HG03175 (cell line): ENCODE measurements at regions not wholly inside any gene's neighbourhood (a gene's known extent, or its start where the extent isn't known, plus 50 kb on each side); places are given as distances from the start of the nearest gene placed in this dataset.

ENCODE experiments used
- ATAC-seq: cut with Tn5 transposase; IDR thresholded peaks from one replicate; pipeline ENCODE4 v1.9.1; 2021; ENCODE audit warnings: mild to moderate bottlenecking, moderate library complexity; ENCODE audit not compliant: unreplicated experiment

- ATAC-seq, result no peak
These were observed 79.1 kb downstream of the ZNF365 start for GRCh38 chr10:62453274-62453673.

- ATAC-seq, result no peak
These were observed 80.7 kb downstream of the ZNF365 start for GRCh38 chr10:62454687-62455397.

DNA sequence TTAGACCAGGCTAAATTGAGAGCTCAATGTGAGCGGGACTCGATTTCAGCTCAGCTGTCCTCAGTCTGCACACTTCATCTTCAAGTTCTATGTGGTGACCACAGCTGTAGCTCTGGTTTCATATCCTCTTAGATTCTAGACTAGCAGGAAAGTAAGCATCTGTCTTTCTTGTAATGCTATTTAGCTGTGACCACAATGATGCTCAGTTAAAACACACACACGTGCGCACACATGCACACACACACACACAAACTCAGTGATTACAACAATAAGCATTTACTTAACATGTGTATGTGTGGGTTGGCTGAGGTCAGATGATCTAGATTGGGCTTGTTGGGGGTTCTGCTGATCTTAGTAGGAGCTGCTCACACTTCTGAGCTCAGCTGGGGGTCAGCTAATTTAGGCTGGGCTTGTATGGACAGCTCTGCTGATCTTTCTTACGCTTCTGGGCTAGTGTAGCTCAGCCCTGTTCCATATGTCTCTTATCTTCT lies 82.5 kb downstream of the ZNF365 start:
- ATAC-seq, result peak; percentile 99

GRCh38 chr10:62457196-62457595 lies 83.0 kb downstream of the ZNF365 start:
- ATAC-seq, result no peak

DNA sequence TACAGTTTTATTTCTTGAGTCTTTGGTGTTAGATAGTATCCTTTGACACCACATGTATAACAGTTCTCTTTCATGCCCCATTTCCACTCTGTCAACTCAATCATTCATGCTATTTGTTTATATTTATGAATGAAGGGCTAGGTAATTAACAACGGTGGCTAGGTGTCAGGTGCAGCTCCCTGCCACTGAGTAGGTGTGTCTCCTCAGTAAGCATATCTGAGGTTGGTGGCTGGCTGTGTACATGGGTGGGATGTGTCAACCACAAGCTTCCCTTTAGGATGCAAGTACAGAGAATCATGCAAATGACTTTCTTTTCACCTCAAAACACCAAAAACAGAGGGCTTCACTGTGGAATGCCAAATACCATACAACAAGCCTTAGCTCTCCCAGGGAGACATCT lies 83.4 kb downstream of the ZNF365 start:
- no peak for ATAC-seq

DNA sequence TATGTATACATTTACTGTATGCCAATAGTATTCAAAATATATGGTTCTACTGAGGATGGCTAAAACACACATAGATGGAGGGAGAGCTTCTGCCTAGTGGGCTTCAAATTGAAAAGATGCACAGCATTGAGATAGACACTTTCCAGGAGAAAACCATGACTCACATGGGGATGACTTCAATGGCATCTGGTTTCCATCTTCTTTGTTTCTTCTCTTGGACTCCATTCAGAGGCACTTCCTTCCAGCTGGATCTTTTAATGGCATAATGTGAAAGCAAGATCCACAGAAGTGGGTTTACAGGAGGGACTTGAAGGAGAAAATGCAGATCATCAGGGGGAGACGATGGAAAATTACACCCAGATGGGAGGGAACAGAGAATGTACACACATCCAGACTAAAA lies 84.9 kb downstream of the ZNF365 start:
- ATAC-seq, result no peak

- no peak for ATAC-seq
These were observed 85.3 kb downstream of the ZNF365 start for GRCh38 chr10:62459500-62459899.

DNA sequence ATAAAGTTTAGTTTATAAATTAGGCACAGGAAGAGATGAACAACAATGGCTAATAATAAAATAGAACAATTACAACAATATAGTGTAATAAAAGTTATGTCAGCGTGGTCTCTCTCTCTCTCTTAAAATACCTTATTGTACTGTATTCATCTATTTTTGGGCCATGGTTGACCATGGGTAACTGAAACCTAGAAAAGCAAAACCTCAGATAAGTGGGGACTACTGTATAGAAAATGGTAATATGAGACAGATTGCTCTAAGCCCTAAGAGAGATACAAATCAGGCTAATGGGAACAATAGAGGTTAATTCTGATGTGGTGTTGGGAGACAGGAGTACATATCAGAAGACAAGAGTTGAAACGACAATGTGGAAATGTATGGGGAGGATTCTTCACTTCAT lies 86.2 kb downstream of the ZNF365 start:
- peak; percentile 21 for ATAC-seq

DNA sequence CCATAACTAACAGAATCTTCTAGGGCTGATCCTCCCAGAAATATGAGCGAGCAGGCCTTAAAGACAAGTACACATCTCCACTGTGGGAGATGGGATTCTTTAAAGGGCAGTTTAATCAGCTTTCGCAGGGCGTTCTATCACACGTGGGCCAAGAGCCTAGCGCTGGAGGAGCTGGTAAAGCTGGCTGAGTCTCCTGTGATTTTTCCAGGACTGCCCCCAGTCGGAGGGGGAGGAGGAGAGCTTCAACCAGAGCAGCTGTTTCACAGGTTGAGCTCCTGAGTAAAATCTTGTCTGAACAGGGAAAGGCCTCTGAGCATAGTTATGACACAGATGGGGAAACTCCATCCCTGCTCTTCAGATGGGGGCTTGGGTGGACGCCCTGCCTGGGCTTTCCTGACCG lies 87.0 kb downstream of the ZNF365 start:
- ATAC-seq, result no peak

GRCh38 chr10:62462461-62462860 lies 88.3 kb downstream of the ZNF365 start:
- no peak for ATAC-seq

DNA sequence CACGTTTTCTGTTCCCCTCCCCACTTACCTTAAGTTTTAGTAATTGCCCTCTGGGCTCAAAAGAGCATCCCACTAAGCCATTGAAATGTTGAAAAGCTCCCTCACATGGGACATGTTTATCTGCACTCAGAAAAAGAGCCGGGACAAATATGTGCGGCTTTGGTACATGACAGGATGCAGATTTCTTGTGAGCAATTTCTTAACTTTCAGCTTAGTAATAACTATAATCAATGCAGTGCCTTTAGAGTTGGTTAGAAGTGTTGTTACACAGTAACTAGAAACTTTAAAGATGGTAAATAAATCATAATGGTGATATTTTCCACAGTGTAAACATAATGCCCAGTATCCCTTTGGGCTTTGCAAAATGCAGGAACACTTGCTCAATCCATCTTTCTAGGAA lies 89.2 kb downstream of the ZNF365 start:
- no peak for ATAC-seq

- no peak for ATAC-seq
These were observed 90.1 kb downstream of the ZNF365 start for GRCh38 chr10:62464308-62464707.

DNA sequence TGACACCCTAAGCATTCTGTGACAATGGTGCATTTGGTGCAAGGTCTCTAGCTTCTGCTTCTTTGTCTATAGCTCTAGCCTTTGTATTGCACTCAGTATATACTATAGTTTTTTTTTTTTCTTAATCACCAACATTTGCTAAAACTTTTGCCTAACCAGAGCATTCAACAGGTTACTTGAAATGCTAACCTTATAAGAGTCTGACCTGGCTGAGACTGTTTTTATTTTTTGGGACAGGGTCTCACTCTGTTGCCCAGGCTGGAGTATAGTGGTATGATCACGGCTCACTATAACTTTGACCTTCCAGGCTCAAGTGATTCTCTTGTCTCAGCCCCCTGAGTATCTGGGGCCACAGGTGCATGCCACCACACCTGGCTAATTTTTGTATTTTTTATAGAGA lies 92.4 kb downstream of the ZNF365 start:
- no peak for ATAC-seq

GRCh38 chr10:62467527-62467926 lies 93.4 kb downstream of the ZNF365 start:
- ATAC-seq, result no peak

- no peak for ATAC-seq
These were observed 97.5 kb downstream of the ZNF365 start for GRCh38 chr10:62471711-62472110.

GRCh38 chr10:62473241-62473640 lies 99.1 kb downstream of the ZNF365 start:
- ATAC-seq, result no peak

- ATAC-seq, result no peak
These were observed 101.4 kb downstream of the ZNF365 start for GRCh38 chr10:62475551-62475950.

DNA sequence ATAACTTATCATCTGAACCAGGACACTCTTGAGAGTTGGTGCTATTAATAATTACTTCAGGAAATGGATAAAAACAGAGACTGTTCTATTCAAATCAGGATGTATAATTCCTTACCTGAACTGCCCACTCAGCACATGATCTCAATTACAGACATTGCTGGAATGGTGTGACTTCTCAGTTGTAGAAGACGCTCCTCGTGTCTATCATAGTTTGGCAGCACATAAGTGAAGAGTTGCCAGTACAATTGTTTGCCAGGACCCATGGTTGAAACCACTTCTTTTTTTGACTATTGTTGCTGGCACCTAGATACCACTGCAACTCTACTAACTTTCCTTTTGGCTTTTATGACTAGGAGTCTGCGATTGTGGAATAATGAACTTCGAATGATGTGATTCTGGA lies 105.4 kb downstream of the ZNF365 start:
- ATAC-seq, result no peak

GRCh38 chr10:62480196-62480595 lies 106.0 kb downstream of the ZNF365 start:
- no peak for ATAC-seq

DNA sequence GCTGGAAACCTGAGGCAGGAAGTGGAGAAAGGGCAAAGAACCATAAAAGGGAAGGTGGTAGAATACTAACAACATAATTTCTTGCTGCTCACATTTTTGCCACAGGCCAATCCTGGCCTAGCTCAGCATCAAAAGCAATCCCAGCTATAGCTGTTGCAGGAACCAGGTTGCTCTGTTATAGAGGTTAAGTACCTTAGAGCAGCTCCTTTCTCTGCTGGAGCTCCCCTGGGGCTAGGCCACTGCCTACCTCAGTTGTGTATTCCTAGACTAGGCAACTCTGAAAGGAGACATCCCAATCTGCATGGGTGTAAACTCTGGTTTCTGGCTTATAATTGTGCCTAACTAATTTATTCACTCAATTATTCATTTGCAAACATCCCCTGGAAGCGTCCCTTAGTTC lies 108.4 kb downstream of the ZNF365 start:
- ATAC-seq, result no peak

DNA sequence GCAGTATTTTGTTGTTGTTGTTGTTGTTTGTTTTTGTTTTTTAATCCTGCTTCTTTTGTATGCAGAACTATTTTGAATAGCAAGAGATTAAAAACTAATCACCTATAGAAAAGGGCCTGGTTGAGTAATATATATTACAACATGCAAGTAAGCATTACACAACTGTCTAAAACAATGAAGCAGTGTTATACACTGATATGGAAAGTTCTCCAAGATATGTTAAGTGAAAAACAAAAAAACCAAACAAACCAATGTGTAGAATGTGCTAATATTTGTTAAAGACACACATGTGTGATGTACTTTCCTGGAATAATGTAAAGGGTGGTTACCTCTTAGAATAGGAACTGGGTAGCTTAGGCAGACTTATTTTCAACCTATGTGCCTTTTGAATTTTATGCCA lies 117.4 kb downstream of the ZNF365 start:
- ATAC-seq, result no peak

GRCh38 chr10:62492012-62492869 lies 118.1 kb downstream of the ZNF365 start:
- ATAC-seq, result peak; percentile 49
